RPMI8226 (cell line): ENCODE measurements at regions not wholly inside any gene's neighbourhood (a gene's known extent, or its start where the extent isn't known, plus 50 kb on each side); places are given as distances from the start of the nearest gene placed in this dataset.
"Not testable (repeated sequence)": the region's sequence is repeated elsewhere in the genome, so short reads cannot be mapped to it uniquely, and the experiment has no call there.

Source experiments
- DNase-seq: peaks from one replicate; pipeline ENCODE4 v3.0.0-alpha.2; 2015

DNA sequence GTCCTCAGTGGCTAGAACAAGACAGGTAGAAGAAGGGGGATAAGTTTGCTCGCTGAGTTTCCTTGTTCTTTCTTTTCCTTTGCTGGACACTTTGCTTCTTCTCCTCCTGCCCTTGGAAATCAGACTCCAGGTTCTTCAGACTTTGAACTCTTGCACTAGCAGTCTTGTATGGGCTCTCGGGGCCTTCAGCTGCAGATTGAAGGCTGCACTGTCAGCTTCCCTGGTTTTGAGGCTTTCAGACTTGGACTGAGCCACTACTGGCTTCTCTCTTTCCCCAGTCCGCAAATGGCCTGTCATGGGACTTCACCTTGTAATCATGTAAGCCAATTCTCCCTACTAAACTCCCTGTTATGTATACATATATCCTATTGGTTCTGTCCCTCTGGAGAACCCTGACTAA is 379.8 kb downstream of the NDFIP2 start:
- no peak for DNase-seq

- no peak for DNase-seq
Observed at GRCh38 chr13:79859756-79860155, 378.8 kb downstream of the NDFIP2 start.

DNA sequence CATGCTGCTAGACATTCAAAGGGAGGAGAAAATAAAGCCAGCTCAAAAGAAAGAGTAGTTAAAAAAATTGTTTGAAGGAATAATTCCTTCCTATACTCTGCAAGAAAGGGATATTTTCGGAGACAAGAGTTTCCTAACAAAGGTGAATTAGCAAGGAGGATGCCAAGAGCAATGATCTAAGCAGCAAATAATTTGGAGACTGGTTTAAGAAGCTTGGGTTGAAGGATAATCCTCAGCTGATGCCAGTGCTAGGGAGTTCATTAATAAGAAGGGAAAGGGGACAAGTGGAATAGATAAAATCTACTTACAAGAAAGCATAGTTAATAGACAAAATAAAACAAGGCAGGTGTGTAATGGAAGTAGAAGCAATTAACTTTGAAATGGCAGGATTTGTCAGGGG is 372.3 kb downstream of the NDFIP2 start:
- no peak for DNase-seq

DNA sequence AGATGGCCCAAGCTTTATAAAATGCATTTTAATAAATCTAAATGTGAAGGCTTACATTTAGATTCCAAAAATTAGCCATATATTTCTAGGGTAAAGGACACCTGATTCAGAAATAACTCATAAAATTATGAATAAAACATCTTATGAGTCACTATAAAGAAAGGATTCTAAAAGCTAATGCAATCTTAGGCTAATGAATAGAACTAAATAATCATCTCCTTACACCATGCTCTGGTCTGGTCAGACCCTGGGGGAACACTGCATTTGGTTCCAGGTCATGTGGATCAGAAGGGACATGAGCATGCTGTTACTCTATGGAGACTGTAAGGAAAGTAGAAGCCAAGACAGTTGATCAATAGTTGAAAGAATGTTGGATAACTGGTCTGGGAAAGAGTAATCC is 370.4 kb downstream of the NDFIP2 start:
- no peak for DNase-seq

DNA sequence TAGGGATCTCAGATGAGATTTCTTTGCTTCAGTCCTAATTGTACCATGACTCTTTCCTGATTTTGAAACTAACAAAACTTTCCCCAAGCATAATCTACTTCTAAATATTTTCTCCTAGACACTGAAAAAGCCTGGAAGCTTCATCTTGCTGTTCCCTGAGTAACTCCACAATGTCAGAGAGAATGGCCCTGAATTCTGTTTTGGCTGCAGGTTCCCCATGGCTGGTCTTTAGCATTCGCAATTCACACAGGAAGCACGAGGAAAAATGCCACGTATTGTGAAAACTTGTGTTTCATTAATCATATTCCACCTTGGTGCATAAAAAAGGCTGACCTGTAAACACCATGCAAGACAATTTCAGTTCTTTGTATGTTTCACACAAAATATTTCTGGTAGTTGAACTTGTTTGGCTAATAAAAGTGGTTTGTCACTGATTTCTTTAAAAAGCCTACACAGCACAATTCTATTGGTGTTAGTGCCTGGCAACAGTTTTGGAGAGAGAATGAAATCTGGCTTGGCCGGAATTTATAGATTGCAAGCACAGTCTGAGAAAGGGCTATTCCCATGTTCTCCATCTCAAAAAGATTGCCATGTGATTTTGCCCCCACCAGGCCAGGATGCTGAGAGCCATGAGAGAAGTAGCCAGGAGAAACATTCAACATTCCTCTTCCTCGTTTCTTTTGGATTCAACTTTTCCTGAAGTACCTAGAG is 367.1 kb downstream of the NDFIP2 start:
- no peak for DNase-seq

DNA sequence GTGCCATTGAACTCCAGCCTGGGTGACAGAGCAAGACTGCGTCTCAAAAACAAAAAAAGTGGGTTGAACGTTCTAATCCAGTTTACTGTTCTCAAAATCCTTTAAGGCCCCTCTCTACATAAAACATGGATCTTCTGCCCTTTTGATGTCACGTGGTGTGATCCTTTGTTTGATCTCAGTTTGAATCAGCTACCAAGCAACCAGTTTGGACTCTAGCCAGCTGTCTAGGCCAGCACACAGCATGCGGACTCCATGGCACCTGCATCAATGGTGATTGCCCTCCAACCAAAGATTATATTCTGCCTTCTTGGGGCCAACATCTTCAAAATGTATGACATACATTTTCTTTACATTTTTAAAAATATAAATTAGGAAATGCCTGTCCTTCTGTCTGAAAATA is 365.4 kb downstream of the NDFIP2 start:
- no peak for DNase-seq

DNA sequence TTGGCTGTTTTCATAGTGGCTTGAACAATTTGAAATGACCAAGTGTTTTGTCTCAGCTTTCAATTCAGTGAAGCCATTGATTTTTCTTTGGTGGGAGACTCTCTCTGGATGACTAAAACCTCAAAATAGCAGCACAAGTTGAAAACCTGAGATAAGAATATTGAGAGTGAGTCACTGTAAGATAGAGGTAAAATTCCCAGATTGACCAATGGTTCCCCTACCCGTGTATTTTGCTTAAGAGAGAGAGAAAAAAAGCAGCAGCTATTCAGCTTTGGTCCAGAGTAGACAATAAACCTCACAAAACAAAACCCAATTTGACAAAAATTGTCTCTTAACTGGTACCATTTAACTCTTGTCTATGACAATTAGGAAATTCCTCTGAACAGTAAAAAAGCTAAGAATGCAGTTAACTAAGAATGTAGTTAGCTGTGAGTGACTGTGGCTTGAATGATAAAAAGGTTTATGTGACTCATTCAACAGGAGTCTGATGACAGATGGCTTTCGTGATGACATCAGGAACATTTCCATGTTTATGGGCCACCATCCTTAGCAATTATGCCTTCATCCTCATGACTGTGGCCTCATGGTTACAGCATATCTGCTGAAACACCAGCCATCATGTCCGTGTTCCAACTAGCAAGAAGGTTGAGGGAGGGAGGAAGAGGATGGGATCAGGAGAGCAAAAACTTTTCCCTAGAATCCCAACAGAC is 356.9 kb downstream of the NDFIP2 start:
- no peak for DNase-seq

DNA sequence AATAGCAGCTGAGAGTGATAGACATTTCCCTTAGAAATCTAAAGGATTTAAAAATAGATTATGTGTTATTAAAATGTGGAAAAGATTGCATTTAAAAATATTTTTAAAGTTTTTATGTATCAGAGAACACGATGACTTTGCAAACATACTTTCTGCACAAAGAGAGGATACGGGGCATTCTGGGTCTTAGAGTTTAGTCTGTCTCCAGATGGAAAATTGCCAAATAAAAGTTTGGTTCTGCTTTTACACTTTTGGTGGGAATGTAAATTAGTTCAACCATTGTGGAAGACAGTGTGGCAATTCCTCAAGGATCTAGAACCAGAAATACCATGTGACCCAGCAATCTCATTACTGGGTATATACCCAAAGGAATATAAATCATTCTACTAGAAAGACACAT is 355.2 kb downstream of the NDFIP2 start:
- not testable (repeated sequence) for DNase-seq

DNA sequence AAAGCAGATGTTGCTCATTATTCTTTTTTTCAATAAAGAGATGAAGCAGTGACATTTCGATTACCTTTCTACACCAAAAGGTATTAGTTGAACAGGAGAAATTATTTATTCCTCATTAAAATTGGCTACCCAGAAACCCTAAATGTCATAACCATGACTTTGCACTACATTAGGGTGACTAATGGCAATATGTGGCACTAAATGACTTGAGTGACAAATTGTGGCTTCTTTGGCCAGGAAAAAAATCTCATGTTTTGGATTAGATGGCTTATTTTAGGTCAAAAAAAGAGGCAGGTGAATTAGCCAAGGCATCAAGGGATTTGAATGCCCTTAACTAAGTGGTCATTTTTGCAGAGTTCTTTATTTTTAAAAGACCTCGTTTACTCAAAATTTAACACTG is 353.9 kb downstream of the NDFIP2 start:
- DNase-seq, result no peak

GRCh38 chr13:79833991-79834390 is 353.0 kb downstream of the NDFIP2 start:
- DNase-seq, result no peak

DNA sequence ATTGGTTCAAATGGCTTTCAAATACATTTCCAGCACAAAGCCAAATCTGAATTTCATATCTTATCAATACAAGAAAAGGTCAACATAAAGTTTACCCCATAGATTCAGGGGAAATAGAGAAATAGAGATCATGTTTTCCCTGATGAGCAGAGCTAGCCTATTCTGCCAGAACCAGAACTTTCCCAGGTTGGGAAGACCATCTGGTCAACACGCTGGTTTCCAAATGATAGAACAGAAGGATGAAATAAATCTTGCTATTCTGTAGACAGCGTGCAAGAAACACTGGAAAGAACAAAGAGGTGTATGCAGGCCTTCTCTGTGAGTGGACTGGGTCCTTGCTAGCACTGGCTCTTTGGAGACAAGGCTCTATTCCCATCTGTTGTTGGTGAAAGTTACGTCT is 350.6 kb downstream of the NDFIP2 start:
- DNase-seq, result no peak

GRCh38 chr13:79830945-79831344 is 350.0 kb downstream of the NDFIP2 start:
- DNase-seq, result no peak

- no peak for DNase-seq
Observed at GRCh38 chr13:79830426-79830825, 349.5 kb downstream of the NDFIP2 start.

GRCh38 chr13:79829880-79830279 is 348.9 kb downstream of the NDFIP2 start:
- DNase-seq, result no peak

GRCh38 chr13:79825959-79826358 is 345.0 kb downstream of the NDFIP2 start:
- no peak for DNase-seq

GRCh38 chr13:79815041-79815440 is 334.1 kb downstream of the NDFIP2 start:
- no peak for DNase-seq

- DNase-seq, result no peak
Observed at GRCh38 chr13:79812070-79812850, 331.3 kb downstream of the NDFIP2 start.

- no peak for DNase-seq
Observed at GRCh38 chr13:79811170-79811569, 330.2 kb downstream of the NDFIP2 start.

GRCh38 chr13:79810669-79811068 is 329.7 kb downstream of the NDFIP2 start:
- DNase-seq, result no peak

DNA sequence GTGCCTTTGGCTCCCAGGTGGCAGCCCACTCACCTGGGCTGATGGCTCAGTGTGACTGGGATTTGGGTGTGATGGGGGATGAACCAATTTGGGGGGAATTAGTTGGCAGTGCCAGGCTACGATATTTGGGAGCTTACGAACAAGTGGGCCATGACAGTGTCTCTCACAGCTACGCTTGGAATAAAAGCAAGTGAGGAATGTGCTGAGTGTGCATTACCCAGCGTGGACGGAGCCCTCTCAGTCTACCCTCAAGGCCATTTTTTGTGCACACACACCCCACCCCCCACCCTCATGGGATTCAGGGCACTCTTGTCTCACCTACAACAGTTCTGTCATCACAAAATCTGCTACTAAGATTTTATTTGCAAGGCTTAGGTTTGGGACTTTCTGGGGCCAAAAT is 329.1 kb downstream of the NDFIP2 start:
- no peak for DNase-seq

- no peak for DNase-seq
Observed at GRCh38 chr13:79808475-79808874, 327.5 kb downstream of the NDFIP2 start.

GRCh38 chr13:79807554-79807953 is 326.6 kb downstream of the NDFIP2 start:
- DNase-seq, result no peak

DNA sequence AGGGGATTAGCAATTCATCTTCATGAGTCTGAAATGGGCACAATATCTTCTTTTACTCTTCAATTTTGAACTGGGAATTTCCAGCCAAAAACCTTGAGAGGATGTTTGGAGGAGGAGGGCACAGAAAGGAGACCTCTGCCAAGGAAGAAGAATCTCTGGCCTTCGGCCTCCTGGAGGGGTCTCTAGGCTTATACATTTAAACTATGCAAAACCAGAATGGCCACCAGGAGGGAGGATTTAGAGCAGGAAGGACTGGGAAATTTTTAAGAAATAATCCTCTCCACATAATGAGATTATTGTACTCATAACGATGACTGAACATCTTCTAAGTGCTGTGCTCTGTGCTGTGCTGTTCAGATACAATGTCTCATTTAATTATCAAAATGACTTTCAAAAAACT is 325.9 kb downstream of the NDFIP2 start:
- no peak for DNase-seq

- no peak for DNase-seq
Observed at GRCh38 chr13:79805317-79805716, 324.4 kb downstream of the NDFIP2 start.
